Activated naive CD8-positive, alpha-beta T cell (primary cell): ENCODE measurements at regions not wholly inside any gene's neighbourhood (a gene's known extent, or its start where the extent isn't known, plus 50 kb on each side); places are given as distances from the start of the nearest gene placed in this dataset.

Experiments
- H3K27ac Mint-ChIP-seq: one replicate; pipeline ENCODE4 v1.8.0; 2021; ENCODE audit warnings: mixed read lengths
- H3K27me3 Mint-ChIP-seq: one replicate; pipeline ENCODE4 v1.8.0; 2021; ENCODE audit warnings: mixed read lengths
- H3K36me3 Mint-ChIP-seq: one replicate; pipeline ENCODE4 v1.8.0; 2021; ENCODE audit warnings: mixed read lengths
- H3K4me1 Mint-ChIP-seq: one replicate; pipeline ENCODE4 v1.8.0; 2021; ENCODE audit warnings: low read depth, mixed read lengths
- H3K4me3 Mint-ChIP-seq: one replicate; pipeline ENCODE4 v1.8.0; 2021; ENCODE audit warnings: mild to moderate bottlenecking, mixed read lengths
- H3K9me3 Mint-ChIP-seq: one replicate; pipeline ENCODE4 v1.8.0; 2021; ENCODE audit warnings: low read depth, mixed read lengths

GRCh38 chr13:75945841-75946482, 309.8 kb downstream of the LMO7 start:
- Mint-ChIP-seq H3K27ac (no peak overlapping the region), H3K27me3 (peaks cover 7% of the 10 kb centered on the region), H3K4me3 (no peak overlapping the region)

GRCh38 chr13:75938811-75939560, 302.9 kb downstream of the LMO7 start:
- Mint-ChIP-seq H3K4me3 (no peak overlapping the region), H3K9me3 (peaks cover 3% of the 10 kb centered on the region), H3K4me1 (no peaks in the 10 kb centered on the region), H3K27me3 (peaks cover 4% of the 10 kb centered on the region), H3K27ac (no peak overlapping the region), H3K36me3 (no peaks in the 10 kb centered on the region)

More at GRCh38 chr13:75945841-75946482, 309.8 kb downstream of the LMO7 start:
- Mint-ChIP-seq H3K4me1 (no peaks in the 10 kb centered on the region), H3K9me3 (no peaks in the 10 kb centered on the region), H3K36me3 (no peaks in the 10 kb centered on the region)

- Mint-ChIP-seq H3K4me3 (no peak overlapping the region), H3K27ac (no peak overlapping the region), H3K27me3 (no peaks in the 10 kb centered on the region), H3K4me1 (no peaks in the 10 kb centered on the region), H3K36me3 (no peaks in the 10 kb centered on the region), H3K9me3 (peaks cover 3% of the 10 kb centered on the region)
These were observed 300.7 kb downstream of the LMO7 start for GRCh38 chr13:75936791-75937190.

GRCh38 chr13:75935805-75936204, 299.7 kb downstream of the LMO7 start:
- Mint-ChIP-seq H3K9me3 (peaks cover 3% of the 10 kb centered on the region), H3K36me3 (no peaks in the 10 kb centered on the region), H3K27ac (no peak overlapping the region), H3K27me3 (no peaks in the 10 kb centered on the region), H3K4me3 (no peak overlapping the region), H3K4me1 (no peaks in the 10 kb centered on the region)

- H3K27me3 Mint-ChIP-seq, result no peaks in the 10 kb centered on the region
- no peaks in the 10 kb centered on the region for H3K36me3 Mint-ChIP-seq
- H3K9me3 Mint-ChIP-seq, result no peaks in the 10 kb centered on the region
- H3K4me3 Mint-ChIP-seq, result no peak overlapping the region
- no peak overlapping the region for H3K27ac Mint-ChIP-seq
- H3K4me1 Mint-ChIP-seq, result no peaks in the 10 kb centered on the region
These were observed 298.8 kb downstream of the LMO7 start for GRCh38 chr13:75934889-75935288.

GRCh38 chr13:75932636-75933035, 296.5 kb downstream of the LMO7 start:
- Mint-ChIP-seq H3K9me3 (no peaks in the 10 kb centered on the region), H3K36me3 (no peaks in the 10 kb centered on the region), H3K4me3 (no peak overlapping the region), H3K27ac (no peak overlapping the region), H3K27me3 (peaks cover 2% of the 10 kb centered on the region), H3K4me1 (no peaks in the 10 kb centered on the region)

- H3K27me3 Mint-ChIP-seq, result peaks cover 7% of the 10 kb centered on the region
- no peaks in the 10 kb centered on the region for H3K36me3 Mint-ChIP-seq
- no peaks in the 10 kb centered on the region for H3K4me1 Mint-ChIP-seq
- no peaks in the 10 kb centered on the region for H3K9me3 Mint-ChIP-seq
- no peak overlapping the region for H3K27ac Mint-ChIP-seq
- no peak overlapping the region for H3K4me3 Mint-ChIP-seq
These were observed 295.0 kb downstream of the LMO7 start for GRCh38 chr13:75931116-75931515.

GRCh38 chr13:75929076-75929475, 292.9 kb downstream of the LMO7 start:
- Mint-ChIP-seq H3K36me3 (no peaks in the 10 kb centered on the region), H3K27ac (no peak overlapping the region), H3K4me1 (no peaks in the 10 kb centered on the region), H3K9me3 (no peaks in the 10 kb centered on the region), H3K27me3 (peaks cover 7% of the 10 kb centered on the region), H3K4me3 (no peak overlapping the region)

- no peaks in the 10 kb centered on the region for H3K4me1 Mint-ChIP-seq
- H3K36me3 Mint-ChIP-seq, result no peaks in the 10 kb centered on the region
- no peak overlapping the region for H3K4me3 Mint-ChIP-seq
- H3K9me3 Mint-ChIP-seq, result no peaks in the 10 kb centered on the region
- H3K27ac Mint-ChIP-seq, result no peak overlapping the region
- H3K27me3 Mint-ChIP-seq, result peaks cover 11% of the 10 kb centered on the region
These were observed 291.1 kb downstream of the LMO7 start for GRCh38 chr13:75927183-75927669.

- peaks cover 7% of the 10 kb centered on the region for H3K27me3 Mint-ChIP-seq
- H3K4me3 Mint-ChIP-seq, result no peak overlapping the region
- H3K9me3 Mint-ChIP-seq, result peaks cover 5% of the 10 kb centered on the region
- H3K27ac Mint-ChIP-seq, result no peak overlapping the region
- H3K4me1 Mint-ChIP-seq, result no peaks in the 10 kb centered on the region
- H3K36me3 Mint-ChIP-seq, result no peaks in the 10 kb centered on the region
These were observed 284.4 kb downstream of the LMO7 start for GRCh38 chr13:75920536-75920935.

- Mint-ChIP-seq H3K9me3 (peaks cover 5% of the 10 kb centered on the region), H3K4me1 (no peaks in the 10 kb centered on the region), H3K27me3 (peaks cover 7% of the 10 kb centered on the region), H3K36me3 (no peaks in the 10 kb centered on the region), H3K27ac (no peak overlapping the region), H3K4me3 (no peak overlapping the region)
These were observed 283.6 kb downstream of the LMO7 start for GRCh38 chr13:75919660-75920199.

- Mint-ChIP-seq H3K4me1 (no peaks in the 10 kb centered on the region), H3K27me3 (peaks cover 2% of the 10 kb centered on the region), H3K9me3 (peaks cover 5% of the 10 kb centered on the region), H3K4me3 (no peak overlapping the region), H3K36me3 (no peaks in the 10 kb centered on the region), H3K27ac (no peak overlapping the region)
These were observed 278.9 kb downstream of the LMO7 start for GRCh38 chr13:75915066-75915465.

- Mint-ChIP-seq H3K27me3 (no peaks in the 10 kb centered on the region), H3K9me3 (no peaks in the 10 kb centered on the region), H3K27ac (no peak overlapping the region), H3K4me1 (no peaks in the 10 kb centered on the region), H3K36me3 (no peaks in the 10 kb centered on the region), H3K4me3 (no peak overlapping the region)
These were observed 277.8 kb downstream of the LMO7 start for GRCh38 chr13:75913925-75914324.

- peaks cover 1% of the 10 kb centered on the region for H3K27me3 Mint-ChIP-seq
- H3K4me1 Mint-ChIP-seq, result no peaks in the 10 kb centered on the region
- no peak overlapping the region for H3K4me3 Mint-ChIP-seq
- no peaks in the 10 kb centered on the region for H3K36me3 Mint-ChIP-seq
- H3K27ac Mint-ChIP-seq, result no peak overlapping the region
- H3K9me3 Mint-ChIP-seq, result no peaks in the 10 kb centered on the region
These were observed 274.5 kb downstream of the LMO7 start for GRCh38 chr13:75910591-75910990.
